ENCODE measurements at regions not wholly inside any gene's neighbourhood (a gene's known extent, or its start where the extent isn't known, plus 50 kb on each side); places are given as distances from the start of the nearest gene placed in this dataset.

- Mint-ChIP-seq H3K27me3 (ENCODE audit: low read depth) (no peaks in the 10 kb centered on the region), H3K27ac (no peak overlapping the region), H3K4me3 (no peak overlapping the region), H3K4me1 (no peaks in the 10 kb centered on the region), H3K36me3 (ENCODE audit: low read depth) (no peaks in the 10 kb centered on the region), H3K9me3 (peaks cover 10% of the 10 kb centered on the region)
- TF ChIP-seq CTCF (IDR thresholded peaks at IDR 0.05; ENCODE audit: unreplicated experiment in 3 of 3), result no peak
Observed at GRCh38 chr21:24260751-24261150, 1346.5 kb downstream of the MRPL39 start.

GRCh38 chr21:24259241-24259640 is 1348.0 kb downstream of the MRPL39 start:
- no peak overlapping the region for H3K27ac Mint-ChIP-seq
- no peaks in the 10 kb centered on the region for H3K4me1 Mint-ChIP-seq
- no peak overlapping the region for H3K4me3 Mint-ChIP-seq
- H3K9me3 Mint-ChIP-seq, result peaks cover 10% of the 10 kb centered on the region
- no peak for TF ChIP-seq CTCF (IDR thresholded peaks at IDR 0.05; ENCODE audit: unreplicated experiment in 3 of 3)
- no peaks in the 10 kb centered on the region for H3K27me3 Mint-ChIP-seq (ENCODE audit: low read depth)
- no peaks in the 10 kb centered on the region for H3K36me3 Mint-ChIP-seq (ENCODE audit: low read depth)

- peaks cover 8% of the 10 kb centered on the region for H3K9me3 Mint-ChIP-seq
- TF ChIP-seq CTCF (IDR thresholded peaks at IDR 0.05; ENCODE audit: unreplicated experiment in 3 of 3), result no peak
- H3K27ac Mint-ChIP-seq, result no peak overlapping the region
- H3K36me3 Mint-ChIP-seq (ENCODE audit: low read depth), result no peaks in the 10 kb centered on the region
- H3K27me3 Mint-ChIP-seq (ENCODE audit: low read depth), result no peaks in the 10 kb centered on the region
- no peak overlapping the region for H3K4me3 Mint-ChIP-seq
- no peaks in the 10 kb centered on the region for H3K4me1 Mint-ChIP-seq
Observed at GRCh38 chr21:24255591-24255990, 1351.7 kb downstream of the MRPL39 start.

- Mint-ChIP-seq H3K4me1 (no peaks in the 10 kb centered on the region), H3K9me3 (peaks cover 2% of the 10 kb centered on the region), H3K27me3 (ENCODE audit: low read depth) (no peaks in the 10 kb centered on the region), H3K4me3 (no peak overlapping the region), H3K27ac (no peak overlapping the region), H3K36me3 (ENCODE audit: low read depth) (no peaks in the 10 kb centered on the region)
- no peak for TF ChIP-seq CTCF (IDR thresholded peaks at IDR 0.05; ENCODE audit: unreplicated experiment in 3 of 3)
Observed at GRCh38 chr21:24225431-24225830, 1381.8 kb downstream of the MRPL39 start.

- Mint-ChIP-seq H3K27me3 (ENCODE audit: low read depth) (no peaks in the 10 kb centered on the region), H3K4me3 (no peak overlapping the region), H3K9me3 (peaks cover 2% of the 10 kb centered on the region), H3K36me3 (ENCODE audit: low read depth) (no peaks in the 10 kb centered on the region), H3K4me1 (no peaks in the 10 kb centered on the region), H3K27ac (no peak overlapping the region)
- no peak for TF ChIP-seq CTCF (IDR thresholded peaks at IDR 0.05; ENCODE audit: unreplicated experiment in 3 of 3)
Observed at GRCh38 chr21:24224422-24224821, 1382.9 kb downstream of the MRPL39 start.

- no peaks in the 10 kb centered on the region for H3K27me3 Mint-ChIP-seq (ENCODE audit: low read depth)
- no peaks in the 10 kb centered on the region for H3K4me1 Mint-ChIP-seq
- peaks cover 2% of the 10 kb centered on the region for H3K9me3 Mint-ChIP-seq
- no peak overlapping the region for H3K27ac Mint-ChIP-seq
- H3K4me3 Mint-ChIP-seq, result no peak overlapping the region
- no peak for TF ChIP-seq CTCF (IDR thresholded peaks at IDR 0.05; ENCODE audit: unreplicated experiment in 3 of 3)
- H3K36me3 Mint-ChIP-seq (ENCODE audit: low read depth), result no peaks in the 10 kb centered on the region
Observed at GRCh38 chr21:24223624-24224023, 1383.7 kb downstream of the MRPL39 start.

All from nephron (organoid).